H1 (cell line): ENCODE measurements at regions not wholly inside any gene's neighbourhood (a gene's known extent, or its start where the extent isn't known, plus 50 kb on each side); places are given as distances from the start of the nearest gene placed in this dataset.
A peak's percentile ranks its signal among the peaks of the same experiment; 100 is the strongest.

Source experiments
- CTCF ChIA-PET: fragments of 300-600 bp; sonication (Branson Sonifier 250); formaldehyde crosslinking; loops from one replicate; lab custom pipeline; 2021; ENCODE audit not compliant: partially characterized antibody; lab: Charles Lee
- POLR2A ChIA-PET: fragments of 300-600 bp; sonication (Branson Sonifier 250); formaldehyde crosslinking; loops from one replicate; lab custom pipeline; 2021; ENCODE audit warnings: inconsistent platforms; ENCODE audit not compliant: partially characterized antibody; lab: Charles Lee
- DNase-seq, 2 experiments: peaks; one replicate each; pipeline versions ENCODE4 v3.0.0 to v3.0.0-alpha.2; 2010 to 2022; ENCODE audit warnings: low spot score in 2 of 2, low read depth in 1 of 2, mixed read lengths in 1 of 2
- FAIRE-seq: peaks from 2 replicates; lab custom pipeline; 2011; peaks lifted over from hg19 to GRCh38; lab: Jason Lieb, UNC
- H2AFZ ChIP-seq: 2 replicates; pipeline ENCODE4 v1.8.1; 2012; ENCODE audit warnings: low read length, inconsistent platforms
- H2AK5ac ChIP-seq: 2 replicates; pipeline ENCODE4 v1.6.1; 2013; ENCODE audit warnings: low read depth, low read length
- H2BK120ac ChIP-seq: replicated peaks from 2 replicates; pipeline ENCODE3; 2013; ENCODE audit warnings: low read depth, low read length, inconsistent platforms
- H2BK12ac ChIP-seq: 2 replicates; pipeline ENCODE4 v1.6.1; 2013; ENCODE audit warnings: low read depth, low read length
- H2BK15ac ChIP-seq: 2 replicates; pipeline ENCODE4 v1.6.1; 2013; ENCODE audit warnings: low read length
- H2BK20ac ChIP-seq: 2 replicates; pipeline ENCODE4 v1.6.1; 2013; ENCODE audit warnings: low read length
- H2BK5ac ChIP-seq: 2 replicates; pipeline ENCODE4 v1.6.1; 2013; ENCODE audit warnings: low read depth, low read length
- H3K14ac ChIP-seq: 2 replicates; pipeline ENCODE4 v1.6.1; 2013; ENCODE audit warnings: inconsistent platforms; ENCODE audit not compliant: insufficient read length
- H3K18ac ChIP-seq: 2 replicates; pipeline ENCODE4 v1.6.1; 2013; ENCODE audit warnings: low read length; ENCODE audit errors: extremely low read depth
- H3K23ac ChIP-seq: 2 replicates; pipeline ENCODE4 v1.6.1; 2013; ENCODE audit warnings: inconsistent platforms; ENCODE audit not compliant: insufficient read length
- H3K23me2 ChIP-seq: 2 replicates; pipeline ENCODE4 v1.6.1; 2013; ENCODE audit warnings: low read depth, low read length
- H3K27ac ChIP-seq: 2 replicates; pipeline ENCODE4 v1.6.1; 2011; ENCODE audit warnings: low read depth, low read length, inconsistent platforms
- H3K27me3 ChIP-seq, 4 experiments: replicated peaks in 1 of 4; 1 replicate in 1 of 4; 2 replicates in 3 of 4; pipeline versions ENCODE4 v1.6.1 to v1.8.1; 2011 to 2013; ENCODE audit warnings: low read length in 3 of 4, mild to moderate bottlenecking in 3 of 4, inconsistent platforms in 2 of 4, mixed read lengths in 2 of 4, moderate library complexity in 1 of 4; ENCODE audit not compliant: control insufficient read depth in 3 of 4, insufficient read depth in 3 of 4; ENCODE audit errors: extremely low read depth in 1 of 4
- H3K36me3 ChIP-seq, 4 experiments: 2 replicates each; pipeline versions ENCODE4 v1.6.1 to v1.8.1; 2011 to 2013; ENCODE audit warnings: mild to moderate bottlenecking in 4 of 4, low read length in 3 of 4, moderate library complexity in 2 of 4, control low read depth in 1 of 4, inconsistent platforms in 1 of 4; ENCODE audit not compliant: insufficient read depth in 4 of 4, control insufficient read depth in 2 of 4
- H3K4ac ChIP-seq: replicated peaks from 2 replicates; pipeline ENCODE3; 2013; ENCODE audit warnings: low read length, low read depth, mixed read lengths, inconsistent platforms; ENCODE audit not compliant: insufficient read length
- H3K4me1 ChIP-seq, 4 experiments: replicated peaks in 1 of 4; 1 replicate in 1 of 4; 2 replicates in 3 of 4; pipeline versions ENCODE4 v1.6.1 to v1.8.1; 2011 to 2013; ENCODE audit warnings: low read length in 3 of 4, inconsistent platforms in 2 of 4, mixed read lengths in 1 of 4; ENCODE audit not compliant: insufficient read depth in 4 of 4, control insufficient read depth in 3 of 4
- H3K4me2 ChIP-seq, 2 experiments: 2 replicates each; pipeline versions ENCODE4 v1.6.1 to v1.8.1; 2011 to 2013; ENCODE audit warnings: low read depth in 2 of 2, low read length in 2 of 2, control low read depth in 1 of 2, inconsistent platforms in 1 of 2, mild to moderate bottlenecking in 1 of 2; ENCODE audit not compliant: insufficient read depth in 1 of 2
- H3K4me3 ChIP-seq, 4 experiments: fragments of 200-600, 300-600 bp in 1 of 4; sonication (generic), shearing (Covaris generic), sonication (Bioruptor Twin) in 1 of 4; 2 replicates each; pipeline versions ENCODE4 v1.5.1 to v1.8.1; 2011 to 2016; ENCODE audit warnings: low read length in 4 of 4, low read depth in 3 of 4, control low read depth in 2 of 4, inconsistent platforms in 2 of 4, mild to moderate bottlenecking in 2 of 4, mixed read lengths in 1 of 4, moderate library complexity in 1 of 4; ENCODE audit not compliant: insufficient read depth in 2 of 4; ENCODE audit errors: extremely low read depth in 1 of 4
- H3K56ac ChIP-seq: replicated peaks from 2 replicates; pipeline ENCODE3; 2013; ENCODE audit warnings: low read depth, mild to moderate bottlenecking, mixed read lengths, low read length, inconsistent platforms; ENCODE audit not compliant: insufficient read length
- H3K79me1 ChIP-seq: 2 replicates; pipeline ENCODE4 v1.6.1; 2013; ENCODE audit warnings: low read depth, low read length, control low read depth
- H3K79me2 ChIP-seq, 2 experiments: 2 replicates each; pipeline versions ENCODE4 v1.6.1 to v1.8.1; 2012 to 2013; ENCODE audit warnings: low read length in 2 of 2, mild to moderate bottlenecking in 2 of 2, inconsistent platforms in 1 of 2; ENCODE audit not compliant: insufficient read depth in 2 of 2, control insufficient read depth in 1 of 2
- H3K9ac ChIP-seq, 4 experiments: replicated peaks in 1 of 4; 1 replicate in 1 of 4; 2 replicates in 3 of 4; pipeline versions ENCODE4 v1.6.1 to v1.8.1; 2011 to 2013; ENCODE audit warnings: low read depth in 3 of 4, low read length in 3 of 4, control low read depth in 2 of 4, mild to moderate bottlenecking in 2 of 4, moderate library complexity in 2 of 4, inconsistent platforms in 1 of 4; ENCODE audit errors: extremely low read depth in 1 of 4
- H3K9me3 ChIP-seq, 2 experiments: 2 replicates each; pipeline versions ENCODE4 v1.6.1 to v1.8.1; 2012 to 2013; ENCODE audit warnings: mild to moderate bottlenecking in 2 of 2, moderate library complexity in 2 of 2, control low read depth in 1 of 2, inconsistent platforms in 1 of 2, low read depth in 1 of 2, low read length in 1 of 2, mixed read lengths in 1 of 2; ENCODE audit not compliant: insufficient read depth in 2 of 2
- H4K20me1 ChIP-seq, 2 experiments: replicated peaks in 1 of 2; 2 replicates each; pipeline versions ENCODE3 to v1.8.1; 2011 to 2013; ENCODE audit warnings: inconsistent platforms in 2 of 2, low read length in 2 of 2, mild to moderate bottlenecking in 1 of 2; ENCODE audit not compliant: insufficient read depth in 2 of 2, control insufficient read depth in 1 of 2
- H4K5ac ChIP-seq: 2 replicates; pipeline ENCODE4 v1.6.1; 2013; ENCODE audit warnings: low read length, low read depth, mixed read lengths, inconsistent platforms; ENCODE audit not compliant: insufficient read length
- H4K8ac ChIP-seq: 2 replicates; pipeline ENCODE4 v1.8.0; 2013; ENCODE audit warnings: mild to moderate bottlenecking, moderate library complexity, low read length, inconsistent platforms; ENCODE audit not compliant: insufficient read depth; ENCODE audit errors: extremely low read depth
- H4K91ac ChIP-seq: replicated peaks from 2 replicates; pipeline ENCODE3; 2013; ENCODE audit warnings: low read length, mixed read lengths, inconsistent platforms; ENCODE audit not compliant: insufficient read length
- JUN ChIP-seq: IDR thresholded peaks from 2 replicates; pipeline ENCODE4 v1.6.1; 2011; ENCODE audit warnings: low read depth, mild to moderate bottlenecking, improper control_type of control experiment, low read length
- KDM4A ChIP-seq: IDR thresholded peaks from one replicate; pipeline ENCODE4 v1.7.1; 2012; ENCODE audit warnings: low read depth, mild to moderate bottlenecking, moderate library complexity, low read length, inconsistent platforms; ENCODE audit not compliant: severe bottlenecking
- SP2 ChIP-seq: IDR thresholded peaks from 2 replicates; pipeline ENCODE4 v1.6.1; 2012; ENCODE audit warnings: mild to moderate bottlenecking, low read length, inconsistent platforms
- SRF ChIP-seq: IDR thresholded peaks from 2 replicates; pipeline ENCODE4 v1.6.1; 2011; ENCODE audit warnings: mild to moderate bottlenecking, low read depth, low read length, moderate library complexity
- WGBS, 2 experiments: shearing (Covaris generic) in 1 of 2; methylation state at CpG; one replicate each; pipeline versions ENCODE4 v1.1.6 to v1.1.7; 2013 to 2015; ENCODE audit warnings: low lambda C conversion rate in 2 of 2, mixed read lengths in 2 of 2, inconsistent platforms in 1 of 2, low coverage in 1 of 2, missing lambda C conversion rate in 1 of 2; ENCODE audit not compliant: insufficient replicate concordance in 2 of 2, insufficient coverage in 1 of 2, insufficient read length in 1 of 2; ENCODE audit errors: extremely low coverage in 1 of 2, missing lambda C conversion rate in 1 of 2; 5-methylcytosine and 5-hydroxymethylcytosine counted together
- TF ChIP-seq, protein P1 (sequence below): IDR thresholded peaks from 2 replicates; pipeline ENCODE4 v1.6.1; 2012; ENCODE audit warnings: inconsistent platforms

DNA sequence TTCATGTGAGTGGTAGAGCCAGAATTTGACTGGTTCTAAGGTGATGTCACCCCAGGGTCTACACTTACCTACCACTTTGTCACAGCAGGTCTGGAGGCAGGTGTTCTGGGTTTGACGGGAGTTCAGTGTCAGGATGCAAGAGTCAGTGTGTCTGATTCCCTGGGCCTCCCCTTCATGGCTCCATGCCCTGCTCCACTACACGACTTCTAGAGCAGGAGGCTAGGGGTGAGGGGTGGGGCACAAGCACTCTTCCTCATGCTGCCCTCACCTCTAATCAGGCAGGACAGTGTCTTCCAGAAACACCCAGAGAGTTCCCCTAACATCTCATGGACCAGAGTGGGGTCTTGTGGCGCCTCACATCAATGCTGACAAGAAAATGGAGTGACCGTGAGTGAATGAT lies 118.2 kb downstream of the CDC5L start:
- Histone ChIP-seq H3K9me3 (no peaks in the 10 kb centered on the region), H2BK12ac (no peak overlapping the region), H3K27ac (no peak overlapping the region), H2AK5ac (no peak overlapping the region), H4K91ac (no peak overlapping the region), H3K79me2 (no peaks in the 10 kb centered on the region), H3K9ac (no peak overlapping the region), H2BK120ac (no peak overlapping the region), H3K27me3 (no peaks in the 10 kb centered on the region), H3K14ac (no peak overlapping the region), H4K20me1 (no peaks in the 10 kb centered on the region), H3K23ac (no peak overlapping the region), H4K8ac (no peak overlapping the region), H3K79me1 (no peaks in the 10 kb centered on the region), H3K18ac (no peak overlapping the region), H3K4me3 (no peak overlapping the region), H3K56ac (no peak overlapping the region), H3K4me2 (no peak overlapping the region), H2AFZ (no peak overlapping the region), H2BK5ac (no peak overlapping the region), H3K36me3 (no peaks in the 10 kb centered on the region), H2BK20ac (no peak overlapping the region), H3K4me1 (no peaks in the 10 kb centered on the region), H2BK15ac (no peak overlapping the region), H3K4ac (no peak overlapping the region), H3K23me2 (no peaks in the 10 kb centered on the region; the same call in 1 of the 2 replicates), H4K5ac (no peak overlapping the region)
- peak in 1 of 2 experiments; percentile 16 for DNase-seq
- TF ChIP-seq SRF (no peak), KDM4A (no peak), JUN (no peak), SP2 (no peak)
- TF ChIP-seq, protein P1, sequence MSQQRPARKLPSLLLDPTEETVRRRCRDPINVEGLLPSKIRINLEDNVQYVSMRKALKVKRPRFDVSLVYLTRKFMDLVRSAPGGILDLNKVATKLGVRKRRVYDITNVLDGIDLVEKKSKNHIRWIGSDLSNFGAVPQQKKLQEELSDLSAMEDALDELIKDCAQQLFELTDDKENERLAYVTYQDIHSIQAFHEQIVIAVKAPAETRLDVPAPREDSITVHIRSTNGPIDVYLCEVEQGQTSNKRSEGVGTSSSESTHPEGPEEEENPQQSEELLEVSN = no peak
- ChIA-PET POLR2A (no interaction called here), CTCF (no interaction called here)
- 89% methylated on average over 4 of the region's 4 CpGs; no CpG with 5 or more reads in 1 of the 2 experiments for WGBS, 2 experiments
- FAIRE-seq = no peak
